Keratinocyte (primary cell): ENCODE measurements at regions not wholly inside any gene's neighbourhood (a gene's known extent, or its start where the extent isn't known, plus 50 kb on each side); places are given as distances from the start of the nearest gene placed in this dataset.

ENCODE experiments used
- DNase-seq: peaks from one replicate; pipeline ENCODE4 v3.0.0-alpha.2; 2011; ENCODE audit warnings: low read depth, missing footprints, low spot score
- FAIRE-seq: peaks from 2 replicates; lab custom pipeline; 2011; peaks lifted over from hg19 to GRCh38; lab: Jason Lieb, UNC
- H2AFZ ChIP-seq: 2 replicates; pipeline ENCODE4 v1.6.0; 2012; ENCODE audit warnings: low read length, control low read depth, inconsistent platforms; ENCODE audit not compliant: control insufficient read depth
- H3K27ac ChIP-seq: 2 replicates; pipeline ENCODE4 v1.5.1; 2011; ENCODE audit warnings: low read length; ENCODE audit not compliant: control insufficient read depth, insufficient read depth
- H3K27me3 ChIP-seq: 3 replicates; pipeline ENCODE4 v1.6.0; 2011; ENCODE audit warnings: low read length; ENCODE audit not compliant: control insufficient read depth, insufficient read depth; ENCODE audit errors: extremely low read depth
- H3K36me3 ChIP-seq, 2 experiments: 2 replicates in 1 of 2; 3 replicates in 1 of 2; pipeline ENCODE4 v1.5.1; 2011; ENCODE audit warnings: low read length in 2 of 2, mild to moderate bottlenecking in 1 of 2; ENCODE audit not compliant: control insufficient read depth in 2 of 2, insufficient read depth in 2 of 2; ENCODE audit errors: extremely low read depth in 1 of 2
- H3K4me1 ChIP-seq: 3 replicates; pipeline ENCODE4 v1.5.1; 2011; ENCODE audit warnings: low read length; ENCODE audit not compliant: control insufficient read depth, insufficient read depth; ENCODE audit errors: extremely low read depth
- H3K4me2 ChIP-seq: 3 replicates; pipeline ENCODE4 v1.6.0; 2011; ENCODE audit warnings: low read depth, low read length; ENCODE audit not compliant: control insufficient read depth, insufficient read depth; ENCODE audit errors: extremely low read depth
- H3K4me3 ChIP-seq, 3 experiments: fragments of 200-600 bp in 1 of 3; sonication (generic) in 1 of 3; 2 replicates in 2 of 3; 3 replicates in 1 of 3; pipeline ENCODE4 v1.5.1; 2011 to 2016; ENCODE audit warnings: low read length in 3 of 3, mild to moderate bottlenecking in 3 of 3, control low read depth in 2 of 3, inconsistent platforms in 1 of 3, low read depth in 1 of 3, mixed read lengths in 1 of 3, mixed run types in 1 of 3, moderate library complexity in 1 of 3; ENCODE audit not compliant: control insufficient read depth in 2 of 3, insufficient read depth in 2 of 3; ENCODE audit errors: extremely low read depth in 1 of 3
- H3K79me2 ChIP-seq: 2 replicates; pipeline ENCODE4 v1.6.0; 2012; ENCODE audit warnings: low read length; ENCODE audit not compliant: control insufficient read depth, insufficient read depth
- H3K9ac ChIP-seq: 3 replicates; pipeline ENCODE4 v1.6.0; 2011; ENCODE audit warnings: low read length; ENCODE audit not compliant: control insufficient read depth, insufficient read depth; ENCODE audit errors: extremely low read depth
- H3K9me1 ChIP-seq: 3 replicates; pipeline ENCODE4 v1.6.0; 2011; ENCODE audit warnings: low read length; ENCODE audit not compliant: control insufficient read depth, insufficient read depth; ENCODE audit errors: extremely low read depth
- H3K9me3 ChIP-seq: 2 replicates; pipeline ENCODE4 v1.5.1; 2012; ENCODE audit warnings: low read depth, low read length; ENCODE audit not compliant: control insufficient read depth
- H4K20me1 ChIP-seq: 3 replicates; pipeline ENCODE4 v1.6.0; 2011; ENCODE audit warnings: low read length; ENCODE audit not compliant: control insufficient read depth, insufficient read depth; ENCODE audit errors: extremely low read depth
- EZH2 ChIP-seq: IDR thresholded peaks from one replicate; pipeline ENCODE4 v1.6.1; 2012; ENCODE audit warnings: inconsistent platforms, mild to moderate bottlenecking, low read length, moderate library complexity
- dilution Hi-C: fragments of 300-500 bp; cut with MboI; formaldehyde crosslinking; loops from one replicate; pipeline ENCODE4 v1.7.0; 2020; ENCODE audit warnings: low sequenced_read_pairs; ENCODE audit not compliant: extremely low pct_ligation_motif_present
- TF ChIP-seq, protein P1 (sequence below), 3 experiments: IDR thresholded peaks in 1 of 3; conservative IDR thresholded peaks in 1 of 3; optimal IDR thresholded peaks in 1 of 3; 2 replicates in 2 of 3; 3 replicates in 1 of 3; pipeline versions ENCODE3 to v1.5.1; 2011; ENCODE audit warnings: low read length in 3 of 3, mild to moderate bottlenecking in 3 of 3, moderate library complexity in 2 of 3, control low read depth in 1 of 3, inconsistent platforms in 1 of 3; ENCODE audit not compliant: insufficient read depth in 2 of 3; ENCODE audit errors: extremely low read depth in 1 of 3

DNA sequence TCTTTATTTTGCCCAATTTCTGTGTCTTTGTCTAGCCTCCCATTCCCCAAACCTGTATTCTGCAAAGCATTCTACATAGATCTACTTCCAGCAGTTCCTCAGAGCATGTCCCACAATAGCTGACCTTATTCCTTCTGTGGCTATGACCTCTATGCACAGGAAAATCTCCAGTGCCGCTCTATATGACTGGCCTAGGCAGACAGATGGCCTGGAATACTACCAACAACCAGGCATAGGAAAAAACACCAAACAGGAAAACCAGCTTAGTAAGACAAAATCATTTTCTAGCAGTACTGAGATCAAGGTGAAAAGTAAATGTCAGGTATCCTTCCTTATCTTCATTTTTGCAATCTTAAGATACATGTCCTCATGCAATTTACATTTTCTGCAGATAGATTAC, 1115.0 kb downstream of the IGSF11 start:
- dilution Hi-C loops: no loop called here
- TF ChIP-seq EZH2: no peak
- TF ChIP-seq, protein P1, sequence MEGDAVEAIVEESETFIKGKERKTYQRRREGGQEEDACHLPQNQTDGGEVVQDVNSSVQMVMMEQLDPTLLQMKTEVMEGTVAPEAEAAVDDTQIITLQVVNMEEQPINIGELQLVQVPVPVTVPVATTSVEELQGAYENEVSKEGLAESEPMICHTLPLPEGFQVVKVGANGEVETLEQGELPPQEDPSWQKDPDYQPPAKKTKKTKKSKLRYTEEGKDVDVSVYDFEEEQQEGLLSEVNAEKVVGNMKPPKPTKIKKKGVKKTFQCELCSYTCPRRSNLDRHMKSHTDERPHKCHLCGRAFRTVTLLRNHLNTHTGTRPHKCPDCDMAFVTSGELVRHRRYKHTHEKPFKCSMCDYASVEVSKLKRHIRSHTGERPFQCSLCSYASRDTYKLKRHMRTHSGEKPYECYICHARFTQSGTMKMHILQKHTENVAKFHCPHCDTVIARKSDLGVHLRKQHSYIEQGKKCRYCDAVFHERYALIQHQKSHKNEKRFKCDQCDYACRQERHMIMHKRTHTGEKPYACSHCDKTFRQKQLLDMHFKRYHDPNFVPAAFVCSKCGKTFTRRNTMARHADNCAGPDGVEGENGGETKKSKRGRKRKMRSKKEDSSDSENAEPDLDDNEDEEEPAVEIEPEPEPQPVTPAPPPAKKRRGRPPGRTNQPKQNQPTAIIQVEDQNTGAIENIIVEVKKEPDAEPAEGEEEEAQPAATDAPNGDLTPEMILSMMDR (optimal IDR thresholded peaks at IDR 0.05 in 1 of 3, IDR thresholded peaks at IDR 0.05 in 1 of 3, conservative IDR thresholded peaks at IDR 0.05 in 1 of 3; ENCODE audit: extremely low read depth in 1 of 3, insufficient read depth in 2 of 3, low read length in 3 of 3): no peak
- Histone ChIP-seq H3K9me1 (no peaks in the 10 kb centered on the region), H3K9me3 (no peaks in the 10 kb centered on the region), H4K20me1 (no peaks in the 10 kb centered on the region), H3K36me3 (no peaks in the 10 kb centered on the region), H3K4me1 (no peaks in the 10 kb centered on the region), H3K9ac (no peak overlapping the region), H3K4me2 (no peak overlapping the region), H3K4me3 (no peak overlapping the region), H3K79me2 (no peaks in the 10 kb centered on the region), H2AFZ (no peak overlapping the region), H3K27ac (no peak overlapping the region), H3K27me3 (no peaks in the 10 kb centered on the region)
- no peak for DNase-seq
- FAIRE-seq: no peak

DNA sequence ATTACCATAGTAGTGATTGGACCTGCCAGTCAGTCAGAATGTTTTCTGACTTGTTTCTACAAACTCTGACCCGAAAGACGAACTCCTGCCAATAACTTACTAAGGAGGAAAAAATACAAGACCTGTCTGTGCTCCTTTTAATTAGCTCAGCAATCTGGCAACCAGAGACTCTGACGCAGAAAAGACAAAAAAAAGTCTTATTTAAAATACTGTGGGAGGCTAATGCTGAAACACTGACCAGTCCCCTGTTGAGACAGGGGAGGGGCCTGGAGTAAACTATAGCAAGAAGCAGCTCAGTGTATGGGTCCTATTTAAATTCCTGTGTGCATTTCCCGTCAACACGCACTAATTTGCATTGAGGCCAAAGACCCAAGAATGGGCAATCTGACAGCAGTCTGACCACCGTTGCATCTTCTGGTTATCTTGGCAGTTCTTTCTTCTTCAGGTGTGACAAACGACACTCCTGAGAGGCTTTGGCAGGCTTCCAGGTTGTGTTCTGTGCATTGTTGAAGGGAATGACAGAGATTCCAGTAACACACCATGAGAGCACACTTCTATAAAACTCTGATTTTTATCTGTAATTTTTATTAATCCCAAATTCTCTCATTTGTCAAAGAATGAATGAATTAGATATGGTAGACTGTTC, 1114.3 kb downstream of the IGSF11 start:
- H3K9me3 ChIP-seq: no peaks in the 10 kb centered on the region
- no peak overlapping the region for H3K4me3 ChIP-seq
- dilution Hi-C loops: no loop called here
- H3K4me2 ChIP-seq: no peak overlapping the region
- H3K36me3 ChIP-seq: no peaks in the 10 kb centered on the region
- no peaks in the 10 kb centered on the region for H3K4me1 ChIP-seq
- H3K9me1 ChIP-seq: no peaks in the 10 kb centered on the region
- DNase-seq: no peak
- no peak for TF ChIP-seq EZH2
- TF ChIP-seq, protein P1 (optimal IDR thresholded peaks at IDR 0.05 in 1 of 3, IDR thresholded peaks at IDR 0.05 in 1 of 3, conservative IDR thresholded peaks at IDR 0.05 in 1 of 3; ENCODE audit: extremely low read depth in 1 of 3, insufficient read depth in 2 of 3, low read length in 3 of 3): no peak
- H4K20me1 ChIP-seq: no peaks in the 10 kb centered on the region
- FAIRE-seq: no peak
- no peaks in the 10 kb centered on the region for H3K79me2 ChIP-seq
- no peak overlapping the region for H3K27ac ChIP-seq
- no peak overlapping the region for H3K9ac ChIP-seq
- no peaks in the 10 kb centered on the region for H3K27me3 ChIP-seq
- no peak overlapping the region for H2AFZ ChIP-seq
